Activated CD4-positive, CD25-positive, alpha-beta regulatory T cell (primary cell): ENCODE measurements at regions not wholly inside any gene's neighbourhood (a gene's known extent, or its start where the extent isn't known, plus 50 kb on each side); places are given as distances from the start of the nearest gene placed in this dataset.
"Not testable (repeated sequence)": the region's sequence is repeated elsewhere in the genome, so short reads cannot be mapped to it uniquely, and the experiment has no call there.

ENCODE experiments used
- DNase-seq, 4 experiments: peaks; one replicate each; lab custom pipeline; 2025; lab: John Stamatoyannopoulos, UW

GRCh38 chr15:54749461-54749860 lies 447.3 kb downstream of the RSL24D1 start:
- DNase-seq: not testable (repeated sequence)

DNA sequence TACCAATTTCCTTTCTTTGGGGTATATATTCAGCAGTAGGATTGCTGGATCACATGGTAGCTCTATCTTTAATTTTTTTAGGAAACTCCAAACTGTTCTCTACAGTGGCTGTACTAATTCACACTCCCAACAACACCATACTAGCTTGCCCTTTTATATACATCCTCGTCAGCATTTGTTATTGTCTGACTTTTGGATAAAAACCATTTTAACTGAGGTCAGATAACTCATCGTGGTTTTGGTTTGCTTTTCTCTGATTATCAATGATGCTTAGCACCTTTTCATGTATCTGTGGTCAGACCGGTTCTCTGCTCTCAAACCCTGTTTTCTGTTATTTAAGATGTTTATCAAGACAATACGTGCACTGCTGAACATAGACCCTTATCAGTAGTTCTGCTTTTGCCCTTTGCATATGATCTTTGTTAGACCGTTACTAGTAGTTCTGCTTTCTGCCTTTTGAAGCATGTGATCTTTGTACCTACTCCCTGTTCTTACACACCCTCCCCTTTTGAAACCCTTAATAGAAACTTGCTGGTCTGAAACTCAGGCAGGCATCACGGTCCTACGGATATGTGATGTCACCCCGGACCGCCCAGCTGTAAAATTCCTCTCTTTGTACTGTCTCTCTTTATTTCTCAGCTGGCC lies 474.3 kb downstream of the RSL24D1 start:
- no peak for DNase-seq

DNA sequence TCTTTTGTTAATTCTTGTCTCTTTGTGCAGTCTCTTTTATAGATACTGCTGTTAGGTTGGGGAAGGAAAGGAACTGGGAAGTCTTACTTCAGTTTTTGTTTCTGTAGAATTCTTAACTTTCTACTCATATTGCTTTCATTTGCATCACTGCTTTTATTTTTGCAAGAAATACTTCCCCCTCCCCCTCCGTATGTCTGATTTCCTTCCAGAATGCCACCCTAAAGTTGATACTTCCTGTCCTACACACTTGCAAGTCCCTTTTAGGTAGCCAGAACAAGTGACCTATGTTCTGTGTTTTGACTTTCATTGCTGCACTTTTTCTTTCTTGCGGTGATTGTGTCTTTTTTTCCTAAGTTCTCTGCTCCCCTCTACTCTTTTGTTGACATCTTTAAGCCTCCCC lies 477.4 kb downstream of the RSL24D1 start:
- DNase-seq: no peak

DNA sequence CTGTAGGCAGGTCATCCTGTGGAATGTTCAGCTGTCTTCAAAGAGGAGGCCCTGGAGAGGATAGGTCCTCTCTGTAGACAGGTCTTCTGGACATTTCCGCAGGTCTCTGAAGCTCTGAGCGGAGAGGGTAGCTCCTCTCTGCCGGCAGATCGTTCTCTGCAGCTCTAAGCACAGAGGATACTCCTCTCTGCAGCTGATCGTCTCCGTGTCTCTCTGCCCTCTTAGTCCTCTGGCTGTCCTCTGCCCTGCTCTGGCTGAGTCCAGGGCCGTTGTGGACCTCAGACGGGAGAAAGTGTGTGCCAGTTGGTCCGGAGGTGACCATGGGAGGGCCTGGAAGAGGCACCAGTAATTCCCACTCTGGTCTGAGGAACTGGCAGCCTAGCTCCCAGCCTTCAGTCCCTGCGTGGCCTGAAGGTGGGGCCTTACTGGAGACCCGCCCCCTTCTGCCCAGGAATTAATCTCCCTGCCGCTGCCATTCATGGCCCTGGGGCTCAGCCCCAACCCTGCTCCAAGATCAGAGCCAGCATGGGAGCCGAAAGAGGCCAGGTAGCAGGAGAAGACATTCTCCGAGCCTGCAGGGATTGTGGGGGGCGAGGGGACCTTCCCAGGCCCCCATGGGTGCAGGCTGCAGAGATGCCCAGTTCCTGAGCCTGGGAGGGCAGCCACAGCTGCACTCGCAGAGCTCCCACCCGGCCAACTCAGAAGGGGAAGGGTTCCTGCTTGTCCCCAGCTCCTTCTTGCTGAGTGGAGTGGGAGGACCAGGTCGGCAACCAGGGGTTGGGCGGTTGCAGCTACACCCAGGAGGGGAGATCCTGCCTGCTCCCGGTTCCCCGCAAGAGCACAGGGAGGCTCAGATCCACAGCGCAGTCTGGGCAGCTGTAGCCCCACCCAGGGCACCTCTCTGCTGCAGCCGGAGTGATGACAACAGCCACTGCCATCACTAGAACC lies 488.7 kb downstream of the RSL24D1 start:
- DNase-seq: no peak

DNA sequence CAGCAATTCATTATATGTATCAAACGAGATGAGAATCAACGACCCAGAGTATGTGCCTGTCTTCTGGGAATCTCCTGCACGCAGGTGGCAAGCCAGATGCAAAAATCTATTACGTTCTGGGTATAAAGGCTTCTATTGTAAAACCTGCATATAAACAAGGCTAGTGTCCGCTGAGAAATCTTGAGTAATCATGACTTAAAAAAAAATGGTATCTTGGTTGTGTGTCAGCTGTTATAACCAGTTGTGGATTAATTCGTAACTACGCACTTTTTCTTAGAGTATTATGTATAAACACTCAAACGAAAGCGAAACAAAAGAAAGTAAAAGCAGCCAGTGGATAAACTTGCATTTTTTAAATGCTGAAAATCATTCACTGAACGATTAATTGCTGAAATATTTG lies 509.1 kb downstream of the RSL24D1 start:
- DNase-seq: no peak
